DMS 273 (cell line): ENCODE measurements at regions not wholly inside any gene's neighbourhood (a gene's known extent, or its start where the extent isn't known, plus 50 kb on each side); places are given as distances from the start of the nearest gene placed in this dataset.
A peak's percentile ranks its signal among the peaks of the same experiment; 100 is the strongest.
"Not testable (repeated sequence)": the region's sequence is repeated elsewhere in the genome, so short reads cannot be mapped to it uniquely, and the experiment has no call there.

Experiments
- DNase-seq: peaks from one replicate; lab custom pipeline; 2025; ENCODE audit not compliant: unreplicated experiment; lab: John Stamatoyannopoulos, UW

DNA sequence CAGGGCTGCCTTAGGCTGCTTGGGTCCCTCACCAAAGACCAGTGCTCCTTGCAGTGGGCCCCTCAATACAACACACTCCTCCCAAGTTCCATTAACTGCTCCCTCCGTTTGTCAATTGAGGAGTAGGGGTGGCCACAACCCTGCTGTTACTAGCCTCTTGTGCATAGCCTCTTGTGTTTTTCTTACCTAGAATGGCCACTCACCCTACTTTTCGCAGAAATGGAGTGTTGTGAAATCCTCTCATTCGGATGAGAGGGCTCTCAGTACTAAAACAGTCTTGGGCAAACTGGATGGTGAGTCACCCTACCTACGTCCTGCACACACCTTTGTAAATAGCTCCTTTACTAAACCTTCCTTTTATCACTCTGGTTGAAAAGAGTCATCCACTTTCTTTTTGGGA is 253.9 kb downstream of the OSR1 start:
- DNase-seq = no peak

DNA sequence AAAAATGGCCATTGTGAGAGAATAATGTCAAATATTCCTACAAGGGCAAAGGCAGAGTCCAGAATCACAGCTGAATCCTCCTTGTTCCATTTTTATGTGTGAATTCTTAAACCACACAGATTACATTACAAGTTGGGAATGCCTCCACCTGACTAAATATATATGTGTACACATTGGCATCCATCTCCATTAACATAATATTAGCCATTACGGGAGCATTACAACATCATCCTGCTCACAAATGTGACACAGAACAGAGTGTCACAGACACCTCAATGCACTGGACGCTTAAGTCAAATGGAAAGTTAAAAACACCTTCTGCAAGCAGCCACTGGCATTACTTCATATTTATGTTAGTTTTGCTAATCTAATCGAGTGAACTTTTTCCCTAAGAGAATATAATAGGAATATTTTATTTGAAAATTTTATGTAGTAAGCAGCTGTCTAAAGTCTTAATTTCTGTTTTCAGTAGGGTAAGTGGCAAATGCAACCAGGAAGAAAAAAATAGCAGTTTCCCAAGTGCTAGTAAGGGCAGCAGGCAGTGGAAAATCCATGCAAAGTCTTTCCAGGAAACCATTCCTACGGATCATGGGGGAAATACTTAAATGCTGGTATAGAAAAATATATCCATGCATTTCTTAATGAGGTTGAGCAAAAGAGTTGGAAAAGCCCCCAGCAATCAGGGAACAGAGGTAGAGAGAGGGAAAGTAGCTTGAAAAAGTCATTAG is 255.6 kb downstream of the OSR1 start:
- DNase-seq = no peak

DNA sequence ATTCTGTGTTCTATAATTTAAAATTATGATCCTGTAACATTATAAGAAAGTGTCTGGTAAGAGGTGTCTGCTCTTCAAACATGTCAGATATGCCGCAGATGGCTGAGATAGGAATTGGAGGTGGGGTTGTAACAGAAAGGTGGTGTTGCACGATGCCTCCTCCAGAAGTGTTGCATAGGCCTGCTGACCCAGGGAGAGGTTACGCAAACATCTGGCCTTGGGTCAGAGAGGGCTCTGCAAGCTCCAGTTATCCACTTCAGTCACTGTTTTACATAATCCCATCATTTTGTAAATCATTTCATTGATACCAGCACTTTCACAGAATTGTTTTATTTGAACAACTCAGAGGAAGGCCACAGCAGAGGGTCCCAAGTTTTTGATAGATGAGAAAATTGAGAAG is 256.5 kb downstream of the OSR1 start:
- no peak for DNase-seq

DNA sequence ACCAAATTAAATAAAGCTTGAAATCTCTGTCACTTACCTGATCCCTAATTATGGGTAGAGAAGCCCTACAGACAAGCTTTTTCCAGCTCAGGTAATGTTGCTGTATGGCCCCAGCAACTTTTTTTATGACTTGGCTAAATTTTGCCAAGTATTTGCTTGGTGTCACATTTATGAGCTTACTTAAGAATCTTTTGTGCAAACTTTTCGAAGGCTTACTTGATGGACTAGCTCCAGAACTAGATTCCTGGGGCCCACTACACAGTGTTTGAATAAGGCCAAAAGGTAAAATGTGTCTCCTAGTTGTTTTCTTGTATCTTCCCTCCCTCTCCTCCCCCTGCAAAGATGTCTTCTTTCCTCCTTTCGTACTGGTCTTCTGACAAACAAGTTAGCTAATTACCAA is 257.9 kb downstream of the OSR1 start:
- no peak for DNase-seq

DNA sequence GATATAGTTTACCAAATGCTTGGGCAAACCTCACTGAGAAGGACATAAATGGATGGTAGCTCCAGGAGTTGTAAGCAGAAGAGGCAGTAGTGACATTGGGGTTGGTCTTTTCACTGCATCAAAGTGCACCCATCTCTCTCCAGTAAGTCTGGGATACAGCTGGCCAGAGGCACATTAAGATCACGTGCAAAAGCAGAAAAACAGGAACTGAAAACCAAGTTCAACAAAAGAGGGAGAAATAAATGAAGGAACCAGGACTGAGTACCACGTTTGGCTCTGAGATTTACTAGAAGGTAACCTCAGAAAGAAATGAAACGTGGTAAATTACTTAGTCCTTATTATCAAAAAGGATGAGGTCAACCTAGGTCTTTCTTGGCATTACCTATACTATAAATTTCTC is 259.2 kb downstream of the OSR1 start:
- DNase-seq = no peak

DNA sequence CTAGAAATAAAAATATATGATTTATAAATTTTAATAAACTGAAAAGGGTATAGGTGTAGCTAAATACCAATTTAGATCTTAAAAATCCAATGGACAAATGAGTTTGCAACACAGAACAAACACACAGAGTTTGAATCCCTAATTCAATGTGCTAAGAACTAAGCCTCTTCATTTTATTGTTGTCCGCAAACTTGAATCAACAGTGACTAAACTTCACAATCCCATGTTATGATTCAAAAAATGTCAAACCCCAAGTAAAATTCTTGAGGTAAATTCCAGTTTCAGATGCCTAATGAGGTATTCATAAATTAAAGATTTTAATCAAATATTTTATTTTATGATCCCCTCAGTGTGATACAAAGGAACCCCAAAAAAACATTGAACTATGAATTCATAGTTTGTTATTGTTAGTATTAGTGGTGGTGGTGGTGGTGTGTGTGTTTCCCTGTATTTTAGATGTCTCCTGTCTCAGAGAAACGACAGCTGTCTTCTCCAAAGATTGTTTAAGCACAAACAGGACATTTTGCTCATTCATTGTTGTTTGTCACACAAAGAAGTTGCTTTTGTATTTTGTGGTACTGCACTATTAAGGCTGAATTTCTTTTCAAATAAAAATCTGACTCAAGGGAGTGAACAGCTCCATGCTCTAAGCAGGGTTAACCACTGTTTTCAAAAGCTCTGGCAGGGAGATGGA is 259.8 kb downstream of the OSR1 start:
- DNase-seq = no peak

DNA sequence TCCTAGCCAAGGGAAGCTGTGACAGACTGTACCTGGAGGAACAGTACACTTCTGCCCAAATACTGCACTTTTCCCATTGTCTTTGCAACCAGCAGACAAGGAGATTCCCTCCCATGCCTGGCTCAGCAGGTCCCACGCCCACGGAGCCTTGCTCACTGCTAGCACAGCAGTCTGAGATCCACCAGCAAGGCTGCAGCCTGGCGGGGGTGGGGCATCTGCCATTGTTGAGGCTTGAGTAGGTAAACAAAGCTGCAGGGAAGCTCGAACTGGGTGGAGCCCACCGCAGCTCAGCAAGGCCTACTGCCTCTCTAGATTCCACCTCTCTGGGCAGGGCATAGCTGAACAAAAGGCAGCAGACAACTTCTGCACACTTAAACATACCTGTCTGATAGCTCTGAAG is 268.9 kb downstream of the OSR1 start:
- not testable (repeated sequence) for DNase-seq

DNA sequence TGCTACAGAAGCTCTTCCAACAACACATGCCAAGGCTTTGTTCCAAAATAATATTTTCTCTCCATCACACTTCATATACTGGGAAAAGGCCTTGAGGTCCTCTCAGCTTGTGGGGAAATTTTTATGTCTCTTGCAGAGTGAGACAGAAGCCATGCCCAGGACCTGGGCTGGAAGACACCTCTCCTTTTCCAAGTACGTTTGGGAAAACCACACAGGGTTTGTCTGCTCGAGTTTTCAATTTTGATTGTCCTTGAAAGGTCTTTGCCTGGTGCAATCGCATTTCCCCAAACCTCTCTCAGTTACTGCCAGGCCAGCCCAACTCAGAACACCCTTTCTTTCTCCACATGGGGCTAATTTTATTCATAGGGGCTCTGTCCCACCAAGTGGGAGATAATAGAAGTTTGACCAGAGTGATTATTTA is 272.2 kb downstream of the OSR1 start:
- no peak for DNase-seq

DNA sequence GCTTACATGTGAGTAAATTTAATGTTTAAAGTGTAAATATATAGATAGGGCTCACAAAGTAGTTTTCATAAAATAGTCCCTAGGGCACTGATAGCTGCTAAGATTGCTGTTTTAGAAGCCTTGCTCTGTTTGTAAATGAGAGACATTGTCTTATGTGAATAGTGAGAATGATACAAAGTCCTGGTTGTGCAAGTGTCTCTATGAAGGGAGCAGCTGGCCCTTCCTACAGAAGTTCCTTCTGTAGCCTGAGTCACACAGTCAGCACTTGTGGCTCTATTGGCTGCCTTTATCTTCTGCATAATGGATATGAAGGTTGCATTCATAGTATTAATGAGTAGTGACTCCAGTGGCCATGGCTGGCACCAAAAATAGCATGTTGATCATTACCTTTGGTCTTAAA is 279.7 kb downstream of the OSR1 start:
- DNase-seq = no peak

DNA sequence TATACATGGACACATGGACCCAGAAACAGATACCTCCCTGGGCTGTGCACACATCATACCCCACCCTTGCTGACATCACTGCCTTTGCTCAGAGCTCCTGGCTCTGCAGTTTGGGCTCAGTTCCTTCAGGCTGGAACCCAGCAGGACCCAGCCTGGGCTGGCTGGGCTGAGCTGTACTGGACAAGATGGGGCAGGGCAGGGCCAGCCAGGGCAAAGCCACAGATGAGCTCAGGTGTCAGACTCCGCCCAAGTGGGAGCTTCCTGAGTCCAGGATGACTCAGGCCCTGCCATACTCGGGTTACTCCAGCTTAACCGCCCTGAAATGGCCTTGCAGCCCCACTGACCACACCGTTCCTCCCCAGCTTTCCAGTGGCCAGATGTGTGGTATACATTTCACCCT is 284.9 kb downstream of the OSR1 start:
- no peak for DNase-seq

DNA sequence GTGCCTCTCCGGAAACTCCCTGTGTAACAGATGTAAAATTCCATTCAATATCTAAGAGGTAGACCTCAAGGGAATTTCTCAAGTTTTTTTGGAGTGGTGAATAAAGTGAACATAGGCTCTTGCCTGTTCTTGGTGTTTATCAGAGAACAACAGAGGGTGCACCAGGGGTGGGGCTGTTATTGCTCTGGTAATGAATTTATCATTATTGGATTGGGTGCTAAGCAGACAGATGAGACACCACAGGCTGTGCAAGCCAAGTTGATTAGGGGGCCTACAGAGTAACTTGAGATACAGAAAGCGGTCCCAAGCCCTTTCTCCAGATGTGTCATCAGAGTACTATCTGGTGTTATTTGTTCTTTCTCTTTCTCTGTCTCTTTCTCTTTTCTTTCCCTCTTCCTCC is 286.3 kb downstream of the OSR1 start:
- no peak for DNase-seq

DNA sequence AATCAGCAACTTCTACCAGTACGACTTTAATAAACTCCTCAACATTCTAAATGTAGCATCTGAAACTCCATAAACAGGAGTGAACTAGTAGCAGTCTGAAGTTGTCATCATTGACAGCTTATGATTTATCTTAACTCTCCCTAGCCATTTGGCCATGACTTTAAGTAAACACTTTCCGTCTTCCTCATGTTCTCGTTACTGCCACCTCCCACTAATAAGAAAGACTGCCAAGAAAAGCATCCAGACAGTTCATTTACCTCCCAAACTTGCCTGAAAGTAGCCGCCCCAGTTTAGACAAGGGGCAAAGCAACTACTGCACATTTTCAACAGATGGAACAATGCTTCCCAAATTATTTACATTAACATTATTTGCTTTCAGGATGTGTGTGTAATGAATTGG is 287.5 kb downstream of the OSR1 start:
- DNase-seq = no peak

DNA sequence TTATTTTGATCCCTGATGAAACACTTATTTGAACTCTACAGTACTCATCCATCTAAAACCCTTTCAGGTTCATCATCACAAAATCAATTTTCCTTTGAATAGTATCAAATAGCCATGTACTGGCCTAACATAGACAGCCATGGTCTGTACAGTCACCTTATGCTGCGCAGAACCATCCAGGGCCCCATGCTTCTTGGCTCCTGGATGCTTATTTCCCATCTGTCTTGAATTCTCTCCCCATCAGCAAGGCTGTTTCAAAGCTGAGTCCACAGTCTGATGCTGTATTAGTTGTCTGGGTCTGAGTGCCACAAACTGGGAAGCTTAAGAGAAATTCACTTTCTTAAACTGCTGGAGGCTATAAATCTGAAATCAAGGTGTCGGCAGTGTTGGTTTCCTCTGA is 290.2 kb downstream of the OSR1 start:
- no peak for DNase-seq

DNA sequence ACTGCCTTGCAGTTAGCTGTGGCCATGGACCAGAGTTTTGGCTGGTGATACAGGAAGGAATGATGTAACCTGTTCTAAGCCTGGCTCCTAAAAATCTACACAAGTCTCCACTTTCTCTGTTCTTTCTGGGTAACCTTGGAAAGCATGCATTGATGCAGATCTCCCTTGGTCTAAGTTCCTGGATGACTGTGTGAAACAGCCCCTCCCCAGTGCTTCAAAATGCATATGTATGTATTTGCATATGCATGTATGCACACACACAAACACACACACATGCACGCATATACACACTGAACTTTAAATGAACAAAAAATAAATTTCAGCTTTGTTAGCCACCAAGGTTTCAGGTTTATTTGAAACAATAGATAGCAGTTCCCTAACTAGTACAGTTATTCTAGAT is 296.1 kb downstream of the OSR1 start:
- no peak for DNase-seq

DNA sequence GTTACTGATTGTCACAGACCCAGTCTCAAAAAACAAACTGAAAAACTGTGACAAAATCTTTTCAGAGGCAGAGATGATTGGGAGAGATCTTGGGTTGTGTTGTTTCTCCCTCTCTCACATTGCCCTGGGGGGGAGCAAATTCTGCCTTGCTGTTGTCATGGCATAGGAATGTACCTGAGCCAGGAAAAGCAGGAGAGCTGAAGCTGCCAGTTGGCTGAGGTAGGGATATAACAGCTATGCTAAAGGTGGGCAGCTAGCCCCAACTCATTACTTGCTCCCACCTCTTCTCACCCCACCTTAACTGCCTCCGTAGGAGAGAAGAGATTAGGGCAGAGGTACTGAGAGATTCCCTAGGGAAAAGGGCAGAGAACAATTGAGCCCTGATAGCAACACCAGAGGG is 299.3 kb downstream of the OSR1 start:
- DNase-seq = no peak

DNA sequence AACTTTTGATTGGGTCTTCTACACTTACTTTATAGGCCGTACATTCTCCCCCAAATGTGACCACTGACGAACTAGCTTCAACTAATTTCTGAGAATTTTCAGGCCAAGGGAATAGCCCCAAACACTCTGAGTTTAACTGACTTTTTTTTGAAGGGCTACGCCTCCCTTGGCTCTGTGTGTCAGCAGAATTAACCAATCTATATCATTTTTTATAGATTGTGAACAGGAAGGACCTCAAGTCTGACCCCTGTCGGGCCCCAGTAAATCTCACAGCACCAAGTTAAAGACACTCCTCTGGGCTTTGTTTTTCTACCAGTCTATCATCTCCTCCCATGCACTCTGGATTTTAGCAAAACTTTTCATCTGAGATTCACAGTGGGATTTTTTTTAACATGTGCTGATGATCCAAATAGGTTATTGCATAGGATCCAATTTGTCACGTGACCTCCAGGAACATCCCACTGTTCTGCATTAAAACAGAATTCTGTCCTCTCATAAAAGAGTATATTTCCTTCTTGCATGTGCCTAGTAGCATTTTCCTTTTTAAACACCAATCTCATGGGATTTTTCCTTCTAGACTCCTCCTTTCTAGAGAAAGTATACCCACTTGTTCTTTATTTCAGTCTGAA is 307.1 kb downstream of the OSR1 start:
- DNase-seq = no peak

DNA sequence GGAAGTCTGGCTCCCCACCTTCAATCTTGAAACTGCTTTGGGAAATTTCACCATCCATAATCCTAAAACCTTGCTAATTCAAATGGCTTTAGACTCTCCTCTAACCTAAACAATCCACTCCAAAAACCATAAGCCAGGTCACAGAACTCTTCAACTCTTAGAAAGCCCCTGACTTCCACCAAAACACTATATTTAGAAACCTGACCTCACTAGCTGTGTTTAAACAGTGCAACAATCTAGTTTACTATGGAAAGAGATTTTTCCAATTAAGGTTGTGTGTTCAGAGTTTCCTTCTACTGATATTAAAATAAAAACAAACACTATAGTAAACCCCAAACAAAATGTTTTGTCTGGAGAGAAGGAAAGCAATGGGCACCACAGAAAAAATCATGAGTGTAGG is 308.1 kb downstream of the OSR1 start:
- no peak for DNase-seq

DNA sequence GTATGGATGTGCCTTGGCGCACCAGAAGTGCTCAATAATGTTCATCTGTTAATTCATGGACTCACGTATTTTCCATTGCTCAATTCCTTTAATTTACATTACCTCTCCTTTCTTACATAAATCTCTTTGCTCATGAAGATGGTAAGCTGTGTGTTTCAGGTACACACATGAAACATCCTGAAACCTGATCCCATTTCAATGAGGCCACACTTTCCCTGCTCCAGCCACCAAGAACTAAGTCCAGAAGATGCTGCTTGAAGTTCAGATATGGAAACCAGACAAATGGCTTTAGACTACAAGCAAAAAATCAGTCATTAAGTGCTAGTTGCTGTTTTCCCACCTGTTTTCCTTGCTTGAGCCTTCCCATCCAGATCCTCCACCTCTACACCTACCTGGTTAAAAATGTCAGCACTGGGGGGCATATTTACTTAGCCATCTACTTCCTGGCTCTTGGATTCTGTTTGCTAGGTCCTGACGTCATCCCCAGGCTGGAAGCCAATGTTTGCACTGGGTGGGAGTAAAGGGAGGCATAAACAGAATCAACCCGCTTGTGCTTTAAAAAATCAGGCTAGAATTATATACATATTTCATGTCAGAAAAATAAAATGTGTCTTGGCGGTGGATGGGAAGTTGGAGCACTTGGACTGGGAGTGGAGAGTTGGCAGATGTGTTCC is 309.7 kb downstream of the OSR1 start:
- DNase-seq = peak; percentile 39

DNA sequence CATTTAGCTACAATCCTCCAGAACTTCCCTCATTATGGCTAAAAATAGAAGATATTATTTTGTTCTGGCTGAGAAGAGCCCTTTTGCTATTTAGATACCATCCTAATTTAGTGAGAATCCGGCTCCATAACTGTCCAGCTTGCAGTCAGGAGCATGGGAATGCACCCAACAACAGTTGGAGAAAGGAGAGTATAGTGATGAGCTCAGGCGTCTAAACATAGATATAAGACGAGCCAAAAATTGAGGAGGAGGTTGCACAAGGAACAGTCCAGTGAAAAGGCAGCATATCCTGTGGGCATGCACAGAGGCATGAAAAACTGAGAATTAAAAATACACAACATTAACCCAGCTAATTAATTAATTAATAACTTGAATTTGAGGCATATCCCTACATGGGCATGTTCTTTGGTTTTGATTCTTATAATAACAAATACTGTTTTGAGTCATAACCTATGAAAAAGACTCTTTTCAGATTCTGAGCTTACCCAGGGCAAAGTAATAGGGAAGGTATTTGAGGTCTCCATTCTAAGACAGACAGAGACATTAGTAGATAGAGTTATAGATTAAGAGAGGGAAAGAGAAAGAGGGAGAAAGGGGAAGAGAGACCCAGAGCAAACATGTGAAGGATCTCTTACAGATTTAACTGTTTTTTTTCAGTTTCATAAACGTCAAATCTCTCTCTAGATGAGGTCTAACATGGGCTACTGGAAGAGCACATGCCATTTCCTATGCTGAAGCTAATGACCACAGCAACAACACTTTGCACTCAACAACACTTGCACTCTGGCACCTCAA is 311.2 kb downstream of the OSR1 start:
- DNase-seq = no peak

DNA sequence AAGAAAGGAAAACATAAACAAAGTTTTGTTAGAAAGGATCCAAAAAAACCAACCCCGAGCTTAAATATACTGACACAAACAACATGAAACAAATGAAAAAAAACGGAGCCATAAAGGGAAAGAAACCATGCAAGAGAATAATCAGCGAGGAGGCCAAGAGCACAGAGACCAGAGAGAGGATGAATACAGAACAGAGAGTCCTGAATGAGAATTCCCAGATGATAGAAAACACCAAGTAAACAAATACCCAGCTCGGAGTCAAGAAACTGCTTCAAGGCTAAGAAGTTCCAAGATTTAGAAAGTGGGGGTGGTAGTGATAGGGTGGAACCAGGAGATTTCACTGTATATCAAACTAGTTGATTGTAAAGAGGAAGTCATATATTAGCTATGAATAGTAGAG is 313.3 kb downstream of the OSR1 start:
- DNase-seq = no peak

DNA sequence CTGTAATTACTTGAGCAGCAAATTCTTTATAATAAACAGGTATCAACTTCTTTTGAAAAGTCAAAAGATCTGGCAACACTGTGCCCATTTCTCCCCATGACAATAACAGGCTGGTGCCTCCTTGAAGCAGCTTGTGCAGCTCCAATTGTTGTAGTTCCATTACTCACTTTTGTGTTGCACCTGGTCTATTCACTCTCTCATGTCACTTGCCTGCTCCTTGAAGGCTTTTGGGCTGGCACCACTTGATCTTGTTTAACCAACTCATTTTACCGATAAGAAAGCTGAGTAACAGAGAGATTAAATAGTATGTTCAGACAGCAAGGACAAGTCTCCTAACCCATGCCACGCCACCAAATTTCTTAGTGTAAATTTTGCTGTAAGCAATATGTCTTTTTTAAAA is 314.5 kb downstream of the OSR1 start:
- DNase-seq = no peak
